GM21528 (cell line): ENCODE measurements at regions not wholly inside any gene's neighbourhood (a gene's known extent, or its start where the extent isn't known, plus 50 kb on each side); places are given as distances from the start of the nearest gene placed in this dataset.

ENCODE experiments used
- ATAC-seq: cut with Tn5 transposase; IDR thresholded peaks from one replicate; pipeline ENCODE4 v1.9.1; 2021; ENCODE audit warnings: mild to moderate bottlenecking, moderate library complexity; ENCODE audit not compliant: unreplicated experiment, low FRiP score

DNA sequence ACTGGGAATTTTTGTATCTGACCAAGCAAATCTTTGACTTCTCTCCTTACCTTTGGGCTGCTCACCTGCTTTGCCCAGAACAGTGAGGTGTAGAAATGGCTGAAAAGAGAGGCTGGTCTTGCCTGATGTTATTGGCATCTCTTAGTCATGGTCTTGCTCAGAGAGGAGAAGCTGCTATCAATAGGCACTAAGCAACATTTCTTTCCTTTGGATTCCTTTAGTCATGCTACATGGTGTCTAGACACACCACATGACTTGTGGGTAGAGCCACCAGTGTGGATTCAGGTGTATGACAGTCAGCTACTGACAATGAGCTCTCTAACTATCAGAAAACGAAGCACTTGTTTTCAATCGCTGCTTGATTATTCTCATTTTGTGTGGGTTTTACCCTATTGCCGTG is 341.3 kb upstream of the DCC start:
- ATAC-seq, result no peak

DNA sequence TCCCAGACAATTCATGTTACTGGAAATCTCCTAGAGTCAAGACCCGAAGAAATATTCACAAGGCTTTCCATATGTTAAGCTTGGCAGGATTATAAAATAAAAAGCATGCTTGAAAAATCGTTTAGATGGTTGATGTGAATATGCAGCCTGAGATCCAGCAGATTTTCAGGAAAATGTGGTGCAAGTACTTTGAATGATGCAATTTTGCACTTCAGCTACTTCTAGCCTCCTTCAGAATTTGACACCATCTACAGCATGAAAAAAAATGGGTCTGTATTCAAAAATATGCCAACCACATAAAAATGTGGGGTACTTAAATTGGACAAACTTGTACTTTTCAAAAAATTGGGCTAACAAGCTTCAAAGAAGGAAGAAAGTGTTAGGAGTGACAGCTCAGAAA is 340.6 kb upstream of the DCC start:
- ATAC-seq, result no peak

- ATAC-seq, result no peak
Measured at GRCh38 chr18:52000435-52000834, 339.6 kb upstream of the DCC start.

- ATAC-seq, result no peak
Measured at GRCh38 chr18:52001106-52001505, 338.9 kb upstream of the DCC start.

- ATAC-seq, result no peak
Measured at GRCh38 chr18:52002600-52002999, 337.4 kb upstream of the DCC start.

- no peak for ATAC-seq
Measured at GRCh38 chr18:52007105-52007504, 332.9 kb upstream of the DCC start.

- ATAC-seq, result no peak
Measured at GRCh38 chr18:52008330-52008729, 331.7 kb upstream of the DCC start.

- no peak for ATAC-seq
Measured at GRCh38 chr18:52008736-52009135, 331.3 kb upstream of the DCC start.

DNA sequence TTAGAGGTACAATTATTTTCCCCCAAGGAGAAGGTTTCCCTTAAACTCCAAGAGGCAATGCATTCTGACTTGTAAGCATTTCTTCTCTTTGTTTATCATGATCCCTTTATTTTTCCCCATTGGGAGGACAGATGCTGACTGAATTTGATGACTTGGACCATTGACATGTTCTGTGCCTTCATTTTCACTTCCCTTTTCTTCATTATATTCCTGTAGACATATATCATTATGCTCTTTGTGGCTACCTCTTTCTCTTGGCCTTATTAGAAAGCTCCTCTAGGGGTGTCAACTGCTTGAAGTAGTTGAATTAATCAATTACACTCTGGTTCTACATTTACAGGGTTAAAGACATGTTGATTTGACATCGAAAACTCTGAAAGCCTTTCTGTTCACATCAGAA is 330.0 kb upstream of the DCC start:
- no peak for ATAC-seq

DNA sequence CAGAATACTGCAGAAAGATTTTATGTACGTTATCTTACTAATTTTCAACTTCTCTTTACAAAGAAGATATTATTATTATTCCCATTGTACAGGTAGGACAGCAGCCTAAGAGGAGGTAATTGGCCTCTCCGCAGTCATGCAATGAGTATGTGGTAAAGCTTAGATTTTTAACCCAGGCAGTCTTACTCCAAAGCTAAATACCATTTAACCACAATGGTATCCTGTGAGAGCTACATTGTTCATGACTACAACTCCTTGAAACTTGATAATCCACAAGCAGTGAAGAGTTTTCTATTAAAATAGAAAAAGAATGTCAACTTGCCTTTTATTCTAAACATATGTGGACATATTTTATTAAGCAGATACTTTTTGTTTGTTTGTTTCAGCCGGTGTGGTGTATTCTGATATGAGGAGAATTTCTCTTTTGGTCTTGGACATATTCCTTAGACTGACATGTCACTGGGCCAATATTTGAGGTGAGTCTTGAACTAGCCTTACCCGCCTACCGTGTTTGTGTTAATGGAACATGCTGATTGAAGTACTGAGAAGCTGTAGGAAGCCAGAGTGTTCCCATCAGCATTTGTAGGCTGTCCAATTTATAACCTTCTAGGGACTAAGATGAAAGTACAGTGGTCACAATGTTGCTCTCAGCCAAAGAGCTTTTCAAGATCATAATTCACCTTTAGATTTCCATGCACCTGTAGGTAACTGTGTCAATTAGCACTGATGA is 293.9 kb upstream of the DCC start:
- ATAC-seq, result no peak

- no peak for ATAC-seq
Measured at GRCh38 chr18:52046842-52047241, 293.2 kb upstream of the DCC start.

DNA sequence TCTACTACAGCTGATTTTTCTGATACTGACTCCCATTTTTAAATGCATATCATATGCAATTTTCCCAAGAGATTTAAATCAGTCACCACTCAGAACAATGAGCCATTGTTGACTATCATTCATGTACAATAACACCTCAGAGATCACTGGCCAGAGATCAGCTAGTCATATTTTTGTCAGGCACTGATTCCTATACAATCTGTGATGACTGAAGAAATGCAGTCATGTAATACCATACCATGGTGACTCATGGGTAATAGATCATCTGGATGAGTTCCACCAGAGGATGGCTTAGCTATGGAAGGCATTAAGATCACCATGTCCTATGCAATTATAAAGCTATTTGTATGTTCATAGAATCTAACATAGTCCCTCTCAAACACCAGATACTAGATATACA is 285.7 kb upstream of the DCC start:
- no peak for ATAC-seq

DNA sequence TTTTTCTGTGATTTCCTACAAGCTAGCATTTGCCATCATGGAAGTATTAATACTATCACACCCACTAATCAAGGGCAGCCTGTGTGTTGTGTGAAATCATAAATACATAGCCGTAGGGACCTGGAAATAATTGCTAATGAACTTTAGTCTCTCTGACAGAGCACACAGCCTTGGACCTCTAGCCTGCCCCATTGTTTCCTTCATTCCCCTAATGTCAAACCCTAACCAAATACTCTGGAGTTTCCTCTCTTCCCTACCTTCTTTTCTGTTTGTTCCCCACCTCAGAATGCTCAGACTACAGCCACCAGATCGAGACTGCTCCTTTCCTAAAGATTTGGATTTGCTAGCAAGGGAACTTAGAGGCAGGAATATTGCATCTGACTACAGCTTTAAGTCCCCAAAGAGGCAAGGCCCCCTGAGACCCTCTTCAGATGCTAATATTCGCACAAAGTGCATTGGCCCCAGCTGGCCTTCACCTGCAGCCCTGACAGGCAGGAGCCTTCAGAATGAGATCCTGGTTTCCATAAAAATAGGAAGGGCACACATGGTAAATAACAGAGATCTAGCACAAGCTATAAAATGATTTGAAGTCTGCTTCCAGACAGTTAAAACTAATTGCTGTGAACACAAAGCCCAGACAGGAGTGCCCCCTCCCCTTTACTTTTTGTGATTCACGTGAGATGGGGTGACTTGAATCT is 279.2 kb upstream of the DCC start:
- no peak for ATAC-seq

- ATAC-seq, result no peak
Measured at GRCh38 chr18:52063923-52064322, 276.1 kb upstream of the DCC start.

DNA sequence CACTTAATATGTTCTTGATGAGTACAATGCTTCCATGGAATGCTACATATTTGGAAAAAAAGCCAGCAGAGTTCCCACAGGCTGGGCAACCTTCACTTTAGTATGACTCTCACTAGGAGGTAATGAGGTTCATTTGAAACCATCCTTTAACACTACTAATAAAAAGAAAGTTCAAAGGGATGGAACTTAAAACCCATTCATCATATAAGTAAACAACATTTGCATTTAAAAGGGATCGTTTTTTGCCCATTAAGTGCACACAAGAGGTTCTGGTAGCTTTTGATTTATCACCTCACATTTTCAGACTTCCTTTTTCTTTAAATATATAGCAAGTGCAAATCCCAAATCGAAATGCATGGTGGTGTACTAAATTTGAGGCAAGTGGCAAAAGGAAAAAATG is 270.8 kb upstream of the DCC start:
- no peak for ATAC-seq

DNA sequence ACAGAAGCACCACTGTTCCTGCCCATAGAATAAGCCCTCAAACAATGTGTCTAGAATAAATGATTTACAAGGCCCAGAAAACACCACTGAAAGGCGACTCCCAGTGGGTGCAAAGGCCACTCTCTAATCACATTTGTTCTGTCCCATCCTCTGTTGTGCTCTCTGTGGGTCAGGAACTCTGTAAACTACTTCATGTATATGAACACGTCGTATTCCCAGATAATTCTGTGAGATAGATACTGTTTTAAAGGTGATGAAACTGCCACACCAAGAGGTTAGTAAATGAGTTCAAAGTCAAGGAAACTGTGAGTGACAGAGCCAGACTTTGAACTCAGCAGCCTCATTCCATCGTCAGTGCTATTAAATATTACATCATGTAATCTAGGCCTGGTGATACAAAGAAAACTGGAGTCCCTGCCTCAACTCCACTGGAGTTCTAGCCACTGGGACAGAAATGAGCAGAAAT is 269.7 kb upstream of the DCC start:
- no peak for ATAC-seq

- no peak for ATAC-seq
Measured at GRCh38 chr18:52077251-52077983, 262.6 kb upstream of the DCC start.

GRCh38 chr18:52082246-52082645 is 257.8 kb upstream of the DCC start:
- ATAC-seq, result no peak

DNA sequence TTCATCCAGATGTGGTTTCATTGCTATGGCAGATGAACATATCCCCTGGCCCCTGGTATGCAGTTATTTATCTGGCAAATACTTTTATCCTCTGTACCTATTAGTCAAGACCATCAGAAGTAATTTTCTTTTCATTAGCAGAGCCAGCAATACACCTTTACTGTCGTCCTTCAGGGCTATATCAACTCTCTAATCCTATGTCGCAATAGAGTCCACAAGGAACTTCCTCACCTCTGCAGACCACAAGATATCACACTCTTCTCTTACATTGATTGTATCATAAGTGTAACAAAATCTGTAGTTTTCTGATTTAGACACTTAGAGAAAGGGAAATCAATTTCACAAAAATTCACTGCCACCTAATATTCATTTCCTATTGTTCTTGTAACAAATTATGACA is 252.9 kb upstream of the DCC start:
- ATAC-seq, result no peak

GRCh38 chr18:52090005-52090404 is 250.0 kb upstream of the DCC start:
- ATAC-seq, result no peak

DNA sequence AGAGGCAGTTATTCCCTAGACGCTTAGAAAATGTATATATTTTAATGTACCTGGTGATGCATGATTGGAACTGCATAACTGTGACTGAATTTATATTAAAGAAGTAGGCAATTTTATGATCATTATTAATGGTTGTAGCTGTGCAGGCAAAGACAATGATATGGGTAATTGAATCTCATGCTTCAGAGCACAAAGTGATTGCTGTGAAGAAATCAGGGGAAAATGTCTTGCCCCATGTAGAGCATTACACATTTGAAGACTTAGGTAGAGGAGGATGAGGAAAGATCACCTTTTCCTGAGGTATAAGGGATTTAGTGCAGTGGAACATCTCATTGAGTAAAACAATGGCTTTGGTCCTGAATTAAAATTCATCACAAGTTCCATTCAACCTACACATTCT is 246.8 kb upstream of the DCC start:
- no peak for ATAC-seq

DNA sequence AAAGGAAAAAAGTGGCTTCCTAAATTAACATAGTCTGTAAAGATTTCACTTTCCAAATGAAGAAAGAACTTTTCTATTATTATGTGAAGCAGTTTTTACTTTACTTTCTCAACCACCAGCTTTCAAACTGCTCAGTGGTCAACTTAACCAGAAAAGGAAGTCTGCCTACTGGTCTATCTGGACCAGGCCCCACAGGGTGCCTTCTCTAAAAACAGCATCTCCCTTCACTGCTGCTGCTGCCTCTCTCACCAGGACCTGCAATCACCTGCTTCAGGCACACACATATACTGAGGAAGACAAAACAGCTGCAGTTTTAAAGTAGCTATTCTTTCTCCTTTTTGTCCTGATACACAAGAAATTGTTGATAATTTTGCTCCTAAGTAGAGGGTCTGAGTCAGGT is 221.3 kb upstream of the DCC start:
- ATAC-seq, result no peak
